GM06990 (cell line): ENCODE measurements at regions not wholly inside any gene's neighbourhood (a gene's known extent, or its start where the extent isn't known, plus 50 kb on each side); places are given as distances from the start of the nearest gene placed in this dataset.
"Not testable (repeated sequence)": the region's sequence is repeated elsewhere in the genome, so short reads cannot be mapped to it uniquely, and the experiment has no call there.

Experiments used
- DNase-seq: peaks from one replicate; pipeline ENCODE4 v3.0.0-alpha.2; 2011; ENCODE audit not compliant: insufficient read length; ENCODE audit errors: extremely low read depth
- H3K27me3 ChIP-seq: replicated peaks from 2 replicates; pipeline ENCODE4 v1.6.0; 2011; ENCODE audit warnings: low read length; ENCODE audit not compliant: control insufficient read depth, insufficient read depth
- H3K36me3 ChIP-seq: 2 replicates; pipeline ENCODE4 v1.5.1; 2011; ENCODE audit warnings: low read length; ENCODE audit not compliant: control insufficient read depth, insufficient read depth
- H3K4me3 ChIP-seq: replicated peaks from 2 replicates; pipeline ENCODE4 v1.5.1; 2011; ENCODE audit warnings: low read depth, mild to moderate bottlenecking, control low read depth, low read length
- TF ChIP-seq, protein P1 (sequence below): IDR thresholded peaks from 2 replicates; pipeline ENCODE4 v1.5.1; 2011; ENCODE audit warnings: low read length, control low read depth, mild to moderate bottlenecking, inconsistent platforms; ENCODE audit not compliant: insufficient read depth, poor library complexity, severe bottlenecking

DNA sequence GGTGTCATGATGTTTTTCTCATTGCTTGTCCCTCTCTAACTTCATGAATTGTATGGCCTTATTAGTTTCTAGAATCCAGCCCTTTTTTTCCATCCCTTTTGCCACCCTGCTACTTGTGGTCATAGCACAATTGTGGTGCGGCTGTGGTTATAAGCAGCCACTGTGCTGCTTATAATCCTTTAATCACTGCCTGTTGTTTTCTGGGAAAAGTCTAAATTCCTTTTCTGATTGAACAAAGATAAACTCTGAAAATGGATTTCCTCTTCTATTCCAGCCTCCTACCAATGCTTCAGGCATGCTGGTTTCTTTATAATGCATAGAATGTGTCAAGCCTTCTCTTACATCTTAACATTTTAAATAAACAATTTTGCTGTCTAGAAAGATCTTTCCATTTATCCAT lies 319.5 kb downstream of the C3orf38 start:
- TF ChIP-seq, protein P1, sequence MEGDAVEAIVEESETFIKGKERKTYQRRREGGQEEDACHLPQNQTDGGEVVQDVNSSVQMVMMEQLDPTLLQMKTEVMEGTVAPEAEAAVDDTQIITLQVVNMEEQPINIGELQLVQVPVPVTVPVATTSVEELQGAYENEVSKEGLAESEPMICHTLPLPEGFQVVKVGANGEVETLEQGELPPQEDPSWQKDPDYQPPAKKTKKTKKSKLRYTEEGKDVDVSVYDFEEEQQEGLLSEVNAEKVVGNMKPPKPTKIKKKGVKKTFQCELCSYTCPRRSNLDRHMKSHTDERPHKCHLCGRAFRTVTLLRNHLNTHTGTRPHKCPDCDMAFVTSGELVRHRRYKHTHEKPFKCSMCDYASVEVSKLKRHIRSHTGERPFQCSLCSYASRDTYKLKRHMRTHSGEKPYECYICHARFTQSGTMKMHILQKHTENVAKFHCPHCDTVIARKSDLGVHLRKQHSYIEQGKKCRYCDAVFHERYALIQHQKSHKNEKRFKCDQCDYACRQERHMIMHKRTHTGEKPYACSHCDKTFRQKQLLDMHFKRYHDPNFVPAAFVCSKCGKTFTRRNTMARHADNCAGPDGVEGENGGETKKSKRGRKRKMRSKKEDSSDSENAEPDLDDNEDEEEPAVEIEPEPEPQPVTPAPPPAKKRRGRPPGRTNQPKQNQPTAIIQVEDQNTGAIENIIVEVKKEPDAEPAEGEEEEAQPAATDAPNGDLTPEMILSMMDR, result no peak
- DNase-seq, result no peak
- H3K4me3 ChIP-seq, result no peak overlapping the region

DNA sequence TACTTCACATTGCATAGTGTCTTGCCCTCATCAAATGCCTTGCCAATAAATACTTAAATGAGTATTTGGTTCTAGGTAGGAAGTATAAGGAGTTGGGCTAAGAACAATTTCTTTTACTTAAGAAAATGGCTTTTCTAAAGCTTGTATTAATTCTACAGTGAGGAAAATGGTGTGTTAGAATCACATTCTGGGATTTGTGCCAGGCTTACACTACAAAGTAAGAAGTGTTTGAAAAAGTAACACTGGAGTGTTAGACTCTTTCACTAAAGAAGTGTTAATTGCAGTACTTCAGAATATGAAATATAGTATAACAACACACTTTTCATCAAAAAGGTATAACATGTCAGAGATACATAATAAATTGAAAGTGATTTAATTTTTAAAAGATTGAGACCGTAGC lies 328.7 kb downstream of the C3orf38 start:
- TF ChIP-seq, protein P1, result no peak
- H3K4me3 ChIP-seq, result no peak overlapping the region
- H3K36me3 ChIP-seq, result no peaks in the 10 kb centered on the region
- H3K27me3 ChIP-seq, result no peaks in the 10 kb centered on the region
- DNase-seq, result no peak

More for the DNA sequence above, 319.5 kb downstream of the C3orf38 start:
- H3K27me3 ChIP-seq, result no peaks in the 10 kb centered on the region
- no peaks in the 10 kb centered on the region for H3K36me3 ChIP-seq

DNA sequence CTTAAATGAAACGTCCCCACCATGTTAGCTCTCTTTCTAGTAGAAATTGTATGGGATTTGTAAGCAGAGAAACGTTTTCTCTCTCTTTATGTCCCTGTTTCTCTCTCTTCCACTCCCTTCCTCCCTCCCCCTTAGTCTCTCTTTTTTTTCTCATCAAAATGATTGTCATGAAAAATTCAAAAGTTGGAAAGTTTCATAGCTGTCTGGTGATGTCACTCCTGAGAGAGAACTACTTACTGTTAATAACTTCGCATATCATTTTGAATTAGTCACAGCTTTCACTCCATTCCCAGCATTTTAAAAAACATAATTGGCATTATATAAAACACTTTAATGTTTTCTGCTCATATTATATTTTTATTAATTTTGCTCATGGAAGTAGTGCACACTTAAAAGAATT lies 331.1 kb downstream of the C3orf38 start:
- H3K4me3 ChIP-seq, result no peak overlapping the region
- TF ChIP-seq, protein P1, result no peak
- no peaks in the 10 kb centered on the region for H3K27me3 ChIP-seq
- H3K36me3 ChIP-seq, result no peaks in the 10 kb centered on the region
- no peak for DNase-seq

DNA sequence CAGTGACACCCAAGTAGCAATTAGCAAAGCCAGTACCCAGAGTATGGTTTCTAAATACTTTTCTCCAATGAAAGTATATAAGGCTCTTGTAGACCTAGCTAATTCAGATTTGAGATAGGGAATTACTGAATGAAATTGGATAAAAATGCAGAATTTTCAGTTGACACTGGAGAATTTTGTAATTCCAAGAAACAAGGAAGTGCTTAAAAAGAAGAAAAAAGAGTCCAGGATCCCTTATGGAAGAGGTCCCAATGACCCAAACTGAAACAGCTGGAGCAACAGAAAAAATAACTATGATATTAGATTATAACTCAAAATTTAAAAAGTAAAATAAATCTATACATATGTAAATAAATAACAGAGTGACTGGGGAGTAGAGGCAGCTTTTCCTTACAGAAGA lies 335.2 kb downstream of the C3orf38 start:
- Histone ChIP-seq H3K27me3 (no peaks in the 10 kb centered on the region), H3K36me3 (no peaks in the 10 kb centered on the region), H3K4me3 (no peak overlapping the region)
- TF ChIP-seq, protein P1, result no peak
- DNase-seq, result no peak

DNA sequence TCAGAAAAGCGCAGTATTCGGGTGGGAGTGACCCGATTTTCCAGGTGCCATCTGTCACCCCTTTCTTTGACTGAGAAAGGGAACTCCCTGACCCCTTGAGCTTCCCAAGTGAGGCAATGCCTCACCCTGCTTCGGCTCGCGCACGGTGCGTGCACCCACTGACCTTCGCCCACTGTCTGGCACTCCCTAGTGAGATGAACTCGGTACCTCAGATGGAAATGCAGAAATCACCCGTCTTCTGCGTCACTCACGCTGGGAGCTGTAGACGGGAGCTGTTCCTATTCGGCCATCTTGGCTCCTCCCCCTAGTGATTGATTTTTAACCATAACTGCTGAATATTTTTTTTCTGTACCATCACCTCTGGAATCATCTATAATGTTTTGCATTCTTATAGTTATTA lies 359.1 kb downstream of the C3orf38 start:
- not testable (repeated sequence) for H3K27me3 ChIP-seq, H3K36me3 ChIP-seq, H3K4me3 ChIP-seq, DNase-seq

DNA sequence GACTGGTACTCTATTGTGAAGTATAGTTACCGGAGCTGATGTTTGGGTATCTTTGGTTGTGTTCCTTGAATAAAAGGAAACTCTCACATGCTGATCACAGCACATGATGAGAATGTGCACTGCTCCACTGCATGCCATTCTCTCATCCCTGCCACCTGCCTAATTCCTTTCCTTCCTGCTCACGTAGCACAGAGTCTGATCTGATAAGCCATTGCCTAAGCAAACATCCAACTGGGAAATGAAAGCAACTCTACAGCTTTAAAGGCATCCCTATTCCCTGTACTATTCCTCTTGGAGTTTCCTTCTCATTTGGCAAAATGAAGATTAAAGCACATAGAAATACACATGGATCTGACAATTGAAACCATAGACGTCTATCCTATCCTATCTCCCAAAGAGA lies 359.8 kb downstream of the C3orf38 start:
- no peak for DNase-seq
- no peaks in the 10 kb centered on the region for H3K36me3 ChIP-seq
- no peak overlapping the region for H3K4me3 ChIP-seq
- TF ChIP-seq, protein P1, result no peak
- H3K27me3 ChIP-seq, result no peaks in the 10 kb centered on the region
